GM23248 (cell line): ENCODE measurements at regions not wholly inside any gene's neighbourhood (a gene's known extent, or its start where the extent isn't known, plus 50 kb on each side); places are given as distances from the start of the nearest gene placed in this dataset.
A peak's percentile ranks its signal among the peaks of the same experiment; 100 is the strongest.
"Not testable (repeated sequence)": the region's sequence is repeated elsewhere in the genome, so short reads cannot be mapped to it uniquely, and the experiment has no call there.

ENCODE experiments used
- DNase-seq: peaks from one replicate; pipeline ENCODE4 v3.0.0-alpha.2; 2015
- H2AFZ ChIP-seq: fragments of 200-600 bp; sonication (generic); 2 replicates; pipeline ENCODE4 v1.6.1; 2016; ENCODE audit warnings: antibody characterized with exemption
- H3F3A ChIP-seq: fragments of 200-600 bp; sonication (generic); 2 replicates; pipeline ENCODE4 v1.6.1; 2016; ENCODE audit warnings: mild to moderate bottlenecking, antibody characterized with exemption, mixed run types; ENCODE audit not compliant: insufficient read depth
- H3K27ac ChIP-seq: fragments of 200-600 bp; sonication (generic); 2 replicates; pipeline ENCODE4 v1.5.1; 2016; ENCODE audit warnings: mild to moderate bottlenecking
- H3K27me3 ChIP-seq: fragments of 200-600 bp; sonication (generic); replicated peaks from 2 replicates; pipeline ENCODE4 v1.6.1; 2016; ENCODE audit warnings: mild to moderate bottlenecking; ENCODE audit not compliant: insufficient read depth
- H3K36me3 ChIP-seq: fragments of 200-600 bp; sonication (generic); 2 replicates; pipeline ENCODE4 v1.6.1; 2016; ENCODE audit warnings: low read depth, mild to moderate bottlenecking
- H3K4me1 ChIP-seq: fragments of 200-600 bp; sonication (generic); 2 replicates; pipeline ENCODE4 v1.6.1; 2016; ENCODE audit warnings: mild to moderate bottlenecking; ENCODE audit not compliant: insufficient read depth
- H3K4me2 ChIP-seq: fragments of 200-600 bp; sonication (generic); one replicate; pipeline ENCODE4 v1.6.1; 2016; ENCODE audit warnings: mild to moderate bottlenecking; ENCODE audit not compliant: unreplicated experiment
- H3K4me3 ChIP-seq: fragments of 200-600 bp; sonication (generic); 2 replicates; pipeline ENCODE4 v1.5.1; 2016; ENCODE audit warnings: mild to moderate bottlenecking
- H3K79me2 ChIP-seq: fragments of 200-600 bp; sonication (generic); 2 replicates; pipeline ENCODE4 v1.6.1; 2016; ENCODE audit warnings: mild to moderate bottlenecking; ENCODE audit not compliant: insufficient read depth
- H3K9ac ChIP-seq: fragments of 200-600 bp; sonication (generic); 2 replicates; pipeline ENCODE4 v1.6.1; 2016; ENCODE audit warnings: mild to moderate bottlenecking
- H3K9me2 ChIP-seq: fragments of 200-600 bp; sonication (generic); 2 replicates; pipeline ENCODE4 v1.6.1; 2016; ENCODE audit warnings: mixed run types, mild to moderate bottlenecking, moderate library complexity; ENCODE audit not compliant: insufficient read depth
- H3K9me3 ChIP-seq: fragments of 200-600 bp; sonication (generic); one replicate; pipeline ENCODE4 v1.6.1; 2017; ENCODE audit warnings: low read depth
- H4K20me1 ChIP-seq: fragments of 200-600 bp; sonication (generic); 2 replicates; pipeline ENCODE4 v1.6.0; 2016; ENCODE audit not compliant: insufficient read depth
- EZH2 ChIP-seq: fragments of 200-600 bp; sonication (generic); IDR thresholded peaks from 2 replicates; pipeline ENCODE4 v1.6.1; 2018; ENCODE audit warnings: antibody characterized with exemption, mild to moderate bottlenecking; ENCODE audit not compliant: insufficient read depth, poor library complexity, severe bottlenecking
- EZH2phosphoT487 ChIP-seq: fragments of 200-600 bp; sonication (generic); IDR thresholded peaks from 2 replicates; pipeline ENCODE4 v1.6.1; 2018; ENCODE audit warnings: antibody characterized with exemption, moderate library complexity, mild to moderate bottlenecking, low read depth; ENCODE audit not compliant: insufficient read depth
- WGBS, 2 experiments: methylation state at CpG; one replicate each; pipeline ENCODE4 v1.1.6; 2015 to 2017; ENCODE audit warnings: low lambda C conversion rate in 2 of 2, low coverage in 1 of 2; ENCODE audit errors: missing lambda C conversion rate in 2 of 2; 5-methylcytosine and 5-hydroxymethylcytosine counted together
- in situ Hi-C: fragments of 300-500 bp; cut with MboI; formaldehyde crosslinking; loops from 2 replicates; pipeline ENCODE4 v1.15.0; 2020

GRCh38 chr6:81886157-81886556 is 133.7 kb upstream of the TENT5A start:
- H4K20me1 ChIP-seq: no peaks in the 10 kb centered on the region
- H3K4me2 ChIP-seq: no peak overlapping the region
- H3K4me3 ChIP-seq: no peak overlapping the region

GRCh38 chr6:81881660-81882059 is 129.2 kb upstream of the TENT5A start:
- no peak overlapping the region for H3K9ac ChIP-seq
- no peaks in the 10 kb centered on the region for H3K9me2 ChIP-seq
- H3K79me2 ChIP-seq: no peaks in the 10 kb centered on the region
- H3K4me3 ChIP-seq: no peak overlapping the region
- no peaks in the 10 kb centered on the region; the same call in 1 of the 2 replicates for H3F3A ChIP-seq
- H3K4me1 ChIP-seq: peaks cover 10% of the 10 kb centered on the region
- H4K20me1 ChIP-seq: no peaks in the 10 kb centered on the region
- no peak overlapping the region for H2AFZ ChIP-seq
- no peak overlapping the region for H3K27ac ChIP-seq
- H3K4me2 ChIP-seq: no peak overlapping the region
- no peaks in the 10 kb centered on the region for H3K36me3 ChIP-seq
- in situ Hi-C loops: no loop called here
- no peaks in the 10 kb centered on the region for H3K9me3 ChIP-seq
- 90 to 92% methylated on average over 4 of the region's 4 CpGs for WGBS, 2 experiments
- H3K27me3 ChIP-seq: no peaks in the 10 kb centered on the region
- TF ChIP-seq EZH2phosphoT487 (no peak), EZH2 (no peak)
- no peak for DNase-seq

More at GRCh38 chr6:81886157-81886556, 133.7 kb upstream of the TENT5A start:
- H3K4me1 ChIP-seq: peaks cover 22% of the 10 kb centered on the region
- no peak for DNase-seq
- no peak overlapping the region for H3K27ac ChIP-seq
- no peaks in the 10 kb centered on the region for H3K36me3 ChIP-seq
- H3K9ac ChIP-seq: no peak overlapping the region
- no peaks in the 10 kb centered on the region for H3K9me3 ChIP-seq
- no peak overlapping the region for H2AFZ ChIP-seq
- no peaks in the 10 kb centered on the region for H3K27me3 ChIP-seq
- TF ChIP-seq EZH2phosphoT487: no peak
- 92 to 94% methylated on average over 2 of the region's 2 CpGs for WGBS, 2 experiments
- H3K9me2 ChIP-seq: no peaks in the 10 kb centered on the region
- peaks cover 18% of the 10 kb centered on the region for H3F3A ChIP-seq
- H3K79me2 ChIP-seq: no peaks in the 10 kb centered on the region
- in situ Hi-C loops: no loop called here

GRCh38 chr6:81878479-81878878 is 126.0 kb upstream of the TENT5A start:
- no peak for TF ChIP-seq EZH2
- no peak for TF ChIP-seq EZH2phosphoT487

GRCh38 chr6:81876971-81877370 is 124.5 kb upstream of the TENT5A start:
- Histone ChIP-seq H3K9ac (no peak overlapping the region), H3K9me3 (no peaks in the 10 kb centered on the region), H4K20me1 (no peaks in the 10 kb centered on the region), H3K9me2 (no peaks in the 10 kb centered on the region), H3K79me2 (no peaks in the 10 kb centered on the region), H3K4me1 (peaks cover 12% of the 10 kb centered on the region), H3K27ac (no peak overlapping the region), H3K4me3 (no peak overlapping the region), H2AFZ (no peak overlapping the region), H3K27me3 (no peaks in the 10 kb centered on the region), H3K4me2 (no peak overlapping the region), H3K36me3 (no peaks in the 10 kb centered on the region), H3F3A (no peaks in the 10 kb centered on the region; the same call in 1 of the 2 replicates)
- no peak for TF ChIP-seq EZH2
- TF ChIP-seq EZH2phosphoT487: no peak
- WGBS, 2 experiments: 19 to 27% methylated on average over 1 of the region's 1 CpG
- DNase-seq: peak; percentile 60
- in situ Hi-C loops: no loop called here

More at GRCh38 chr6:81878479-81878878, 126.0 kb upstream of the TENT5A start:
- no peak overlapping the region for H3K9ac ChIP-seq
- no peaks in the 10 kb centered on the region for H3K36me3 ChIP-seq
- H3K4me2 ChIP-seq: no peak overlapping the region
- no peaks in the 10 kb centered on the region; the same call in 1 of the 2 replicates for H3F3A ChIP-seq
- no peaks in the 10 kb centered on the region for H3K9me2 ChIP-seq
- no peak overlapping the region for H3K4me3 ChIP-seq
- H3K27me3 ChIP-seq: no peaks in the 10 kb centered on the region
- H4K20me1 ChIP-seq: no peaks in the 10 kb centered on the region
- H3K9me3 ChIP-seq: no peaks in the 10 kb centered on the region
- in situ Hi-C loops: no loop called here
- H2AFZ ChIP-seq: no peak overlapping the region
- H3K27ac ChIP-seq: no peak overlapping the region
- DNase-seq: no peak
- H3K4me1 ChIP-seq: peaks cover 12% of the 10 kb centered on the region
- H3K79me2 ChIP-seq: no peaks in the 10 kb centered on the region

GRCh38 chr6:81875782-81876293 is 123.4 kb upstream of the TENT5A start:
- peaks cover 12% of the 10 kb centered on the region for H3K4me1 ChIP-seq
- no peak overlapping the region for H3K27ac ChIP-seq
- H3K9me3 ChIP-seq: no peaks in the 10 kb centered on the region
- H3K36me3 ChIP-seq: no peaks in the 10 kb centered on the region
- H2AFZ ChIP-seq: no peak overlapping the region
- no peaks in the 10 kb centered on the region for H4K20me1 ChIP-seq
- no peak overlapping the region for H3K9ac ChIP-seq
- no peaks in the 10 kb centered on the region for H3K79me2 ChIP-seq
- no peaks in the 10 kb centered on the region for H3K27me3 ChIP-seq
- no peaks in the 10 kb centered on the region for H3K9me2 ChIP-seq
- no peak for DNase-seq
- WGBS, 2 experiments: 91 to 96% methylated on average over 3 of the region's 3 CpGs
- H3F3A ChIP-seq: no peaks in the 10 kb centered on the region; the same call in 1 of the 2 replicates
- in situ Hi-C loops: no loop called here
- H3K4me3 ChIP-seq: no peak overlapping the region
- TF ChIP-seq EZH2: no peak
- no peak for TF ChIP-seq EZH2phosphoT487
- H3K4me2 ChIP-seq: no peak overlapping the region

- H3K9ac ChIP-seq, in situ Hi-C loops, H3K9me3 ChIP-seq, H2AFZ ChIP-seq, H3K27ac ChIP-seq, DNase-seq, H3K4me3 ChIP-seq, H3K9me2 ChIP-seq, H3K79me2 ChIP-seq, H3K36me3 ChIP-seq, H4K20me1 ChIP-seq, H3K27me3 ChIP-seq, H3K4me2 ChIP-seq: not testable (repeated sequence)
- peaks cover 12% of the 10 kb centered on the region for H3K4me1 ChIP-seq
- H3F3A ChIP-seq: peaks cover 11% of the 10 kb centered on the region; the same call in 1 of the 2 replicates
- 77 to 82% methylated on average over 11 of the region's 11 CpGs for WGBS, 2 experiments
Measured at GRCh38 chr6:81869749-81870508, 117.4 kb upstream of the TENT5A start.
